GM19455 (cell line): ENCODE measurements at regions not wholly inside any gene's neighbourhood (a gene's known extent, or its start where the extent isn't known, plus 50 kb on each side); places are given as distances from the start of the nearest gene placed in this dataset.
"Not testable (repeated sequence)": the region's sequence is repeated elsewhere in the genome, so short reads cannot be mapped to it uniquely, and the experiment has no call there.

Source experiments
- ATAC-seq: cut with Tn5 transposase; IDR thresholded peaks from one replicate; pipeline ENCODE4 v1.9.1; 2021; ENCODE audit not compliant: unreplicated experiment

GRCh38 chr12:72723732-72724131 lies 451.6 kb downstream of the TRHDE start:
- ATAC-seq, result no peak

GRCh38 chr12:72729451-72730010 lies 457.4 kb downstream of the TRHDE start:
- no peak for ATAC-seq

DNA sequence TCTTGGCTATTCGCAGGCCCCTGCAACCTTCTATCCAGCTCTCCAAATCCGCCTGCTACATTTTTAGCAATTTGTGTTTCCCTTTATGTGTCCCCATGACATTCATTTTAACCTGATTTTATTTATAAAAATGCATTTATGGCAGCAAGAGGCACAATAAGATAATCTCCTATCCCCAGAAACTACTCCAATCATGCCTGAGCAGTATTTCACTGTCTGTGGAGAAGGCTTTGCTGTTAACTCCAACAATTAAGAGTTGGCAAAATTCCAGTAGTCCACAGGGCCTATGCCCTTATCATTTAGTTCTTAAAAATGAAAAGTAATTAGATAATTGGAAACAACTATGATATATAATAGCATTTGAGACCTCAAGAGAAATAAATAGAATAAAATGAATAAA lies 462.4 kb downstream of the TRHDE start:
- ATAC-seq, result no peak

- no peak for ATAC-seq
These were observed 466.6 kb downstream of the TRHDE start for GRCh38 chr12:72738811-72739210.

DNA sequence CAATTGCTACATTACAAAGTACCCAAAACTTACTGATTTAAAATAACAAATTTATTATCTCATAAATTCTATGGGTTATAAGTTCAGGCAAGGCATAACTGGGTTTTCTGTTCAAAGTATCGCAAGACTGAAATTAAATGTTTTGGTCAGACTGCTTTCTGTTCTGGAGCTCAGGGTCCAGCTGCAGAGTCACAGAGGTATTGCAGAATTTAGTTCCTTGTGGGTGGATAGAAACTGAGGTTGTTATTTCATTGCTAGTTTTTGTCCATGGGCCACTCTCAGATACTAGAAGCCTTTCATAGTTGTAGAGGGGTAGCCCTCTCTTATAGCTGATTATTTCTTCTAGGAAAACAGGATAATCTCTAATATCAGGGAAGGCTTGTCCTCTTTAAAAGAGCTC lies 467.9 kb downstream of the TRHDE start:
- no peak for ATAC-seq

GRCh38 chr12:72742568-72742967 lies 470.4 kb downstream of the TRHDE start:
- ATAC-seq, result no peak

DNA sequence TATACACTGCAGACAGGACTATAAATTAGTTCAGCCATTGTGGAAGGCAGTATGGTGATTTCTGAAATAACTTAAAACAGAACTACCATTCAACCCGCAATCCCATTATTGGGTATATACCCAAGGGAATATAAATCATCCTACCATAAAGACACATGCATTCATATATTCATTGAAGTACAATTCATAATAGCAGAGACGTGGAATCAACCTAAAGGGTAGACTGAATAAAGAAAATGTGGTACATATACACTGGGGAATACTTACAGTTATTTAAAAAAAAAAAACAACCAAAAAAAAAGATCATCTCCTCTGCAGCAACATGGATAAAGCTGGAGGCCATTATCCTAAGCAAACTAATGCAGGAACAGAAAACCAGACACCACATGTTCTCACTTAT lies 473.9 kb downstream of the TRHDE start:
- no peak for ATAC-seq

- ATAC-seq, result no peak
These were observed 475.1 kb downstream of the TRHDE start for GRCh38 chr12:72747111-72747849.

DNA sequence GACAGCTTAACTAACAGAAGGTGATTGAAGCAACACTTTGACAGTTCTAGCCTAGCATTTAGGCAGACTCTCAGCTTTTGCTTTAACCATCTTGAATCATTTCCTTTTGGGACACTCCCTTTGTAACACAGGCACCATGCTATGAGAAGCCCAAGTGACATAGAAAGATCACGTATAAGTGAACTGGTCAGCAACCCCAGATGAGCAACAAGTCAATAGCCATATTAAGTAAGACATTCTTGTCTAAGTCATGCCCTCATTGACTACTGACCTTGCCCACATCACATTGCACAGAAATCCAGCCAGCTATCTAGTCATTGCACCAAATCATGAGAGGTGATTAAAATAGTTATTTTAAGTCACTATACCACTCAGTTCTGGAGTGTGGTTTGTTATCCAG lies 476.8 kb downstream of the TRHDE start:
- ATAC-seq, result no peak

DNA sequence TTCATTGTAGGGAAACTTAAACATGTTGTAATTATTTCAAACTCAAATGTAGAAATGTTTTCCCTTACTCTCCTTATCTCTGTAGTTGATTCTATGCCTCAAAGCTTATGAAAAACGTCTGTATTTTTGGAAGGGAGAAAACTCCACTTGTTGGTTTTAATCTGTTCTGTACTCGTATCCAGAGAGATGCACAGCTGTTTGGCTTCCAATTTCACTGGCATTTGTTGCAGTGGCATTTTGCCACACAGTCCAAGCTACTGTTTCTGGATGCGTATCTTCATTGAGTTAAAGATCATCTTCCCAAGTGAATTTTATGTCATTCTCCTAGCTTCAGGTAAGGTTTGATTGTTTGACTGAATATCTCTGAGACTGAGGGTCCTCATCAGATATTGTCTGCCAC lies 481.4 kb downstream of the TRHDE start:
- no peak for ATAC-seq

- ATAC-seq, result not testable (repeated sequence)
These were observed 481.9 kb downstream of the TRHDE start for GRCh38 chr12:72754026-72754425.

DNA sequence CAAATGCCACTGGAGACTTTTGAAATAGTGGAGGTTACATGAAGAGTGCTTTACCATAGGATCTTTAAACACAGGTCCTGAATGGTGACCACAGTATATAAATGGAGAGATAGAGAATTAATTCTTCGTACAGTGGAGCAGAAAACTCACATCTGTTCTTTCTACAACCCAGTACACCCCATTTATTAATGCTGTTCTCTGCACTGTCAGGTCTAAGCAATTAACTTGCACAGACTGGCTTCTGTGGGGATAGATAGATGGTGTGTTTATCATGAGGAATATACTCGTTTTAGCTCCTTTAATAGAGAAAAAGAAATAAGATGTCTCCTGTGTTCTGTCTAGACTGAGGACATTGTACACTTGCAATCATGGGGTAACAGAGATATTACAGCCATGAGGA lies 494.3 kb downstream of the TRHDE start:
- no peak for ATAC-seq

GRCh38 chr12:72774023-72774422 lies 501.9 kb downstream of the TRHDE start:
- no peak for ATAC-seq

DNA sequence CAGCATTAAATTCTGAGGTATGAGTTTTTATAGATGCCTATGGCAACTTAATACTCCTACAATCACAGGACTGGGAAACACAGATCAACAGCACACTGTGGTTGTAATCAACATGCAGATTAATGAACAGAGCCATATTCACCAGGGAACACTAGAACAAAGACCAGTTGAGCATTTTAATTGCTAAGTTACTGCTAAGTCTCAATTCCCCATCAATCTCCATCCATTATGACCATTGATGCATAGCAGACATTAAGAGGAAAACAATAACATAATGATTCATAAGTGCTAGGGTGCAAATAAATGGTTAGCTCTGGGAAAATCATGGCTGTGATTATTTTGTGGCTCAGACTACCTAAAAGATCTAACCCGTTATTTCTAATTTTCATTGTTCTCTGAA lies 505.6 kb downstream of the TRHDE start:
- ATAC-seq, result no peak

DNA sequence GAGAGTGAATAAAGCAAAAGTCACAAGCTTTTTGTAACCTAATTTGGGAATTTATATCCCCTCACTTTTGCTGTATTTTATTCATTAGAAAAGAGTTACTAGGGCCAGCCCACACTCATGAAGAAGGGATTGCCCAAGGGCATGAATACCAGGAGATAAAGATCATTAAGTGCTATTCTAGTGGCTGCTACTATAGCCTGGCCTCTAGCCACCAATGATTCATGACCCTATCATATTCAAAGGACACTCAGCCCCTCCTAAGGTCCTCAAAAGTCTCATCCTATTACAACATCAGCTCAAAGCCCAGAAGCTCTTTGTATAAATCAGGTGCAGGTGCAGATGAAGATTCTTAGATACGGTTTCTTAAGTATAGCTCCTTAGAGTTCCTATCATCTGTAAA lies 518.1 kb downstream of the TRHDE start:
- no peak for ATAC-seq

GRCh38 chr12:72792889-72793288 lies 520.7 kb downstream of the TRHDE start:
- no peak for ATAC-seq

DNA sequence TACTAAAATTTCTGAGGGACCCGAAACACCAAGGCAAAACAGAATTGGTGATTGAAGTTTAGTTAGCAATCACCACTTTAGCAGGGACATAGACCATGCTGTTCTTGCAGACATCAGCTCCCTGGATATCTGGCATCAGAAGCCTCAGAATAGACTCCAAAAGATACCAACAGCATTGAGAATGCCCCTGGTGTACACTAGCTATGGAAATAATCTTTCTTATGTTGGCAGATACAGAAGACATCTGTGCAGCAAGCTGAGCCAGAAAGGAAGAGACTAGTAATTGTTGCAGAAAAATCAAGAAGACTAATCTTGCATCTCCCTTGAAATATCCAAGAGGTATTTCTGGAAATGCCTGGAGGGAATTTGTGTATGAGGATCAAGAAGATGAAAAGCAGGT lies 521.6 kb downstream of the TRHDE start:
- no peak for ATAC-seq

GRCh38 chr12:72815421-72815820 lies 543.3 kb downstream of the TRHDE start:
- ATAC-seq, result no peak

DNA sequence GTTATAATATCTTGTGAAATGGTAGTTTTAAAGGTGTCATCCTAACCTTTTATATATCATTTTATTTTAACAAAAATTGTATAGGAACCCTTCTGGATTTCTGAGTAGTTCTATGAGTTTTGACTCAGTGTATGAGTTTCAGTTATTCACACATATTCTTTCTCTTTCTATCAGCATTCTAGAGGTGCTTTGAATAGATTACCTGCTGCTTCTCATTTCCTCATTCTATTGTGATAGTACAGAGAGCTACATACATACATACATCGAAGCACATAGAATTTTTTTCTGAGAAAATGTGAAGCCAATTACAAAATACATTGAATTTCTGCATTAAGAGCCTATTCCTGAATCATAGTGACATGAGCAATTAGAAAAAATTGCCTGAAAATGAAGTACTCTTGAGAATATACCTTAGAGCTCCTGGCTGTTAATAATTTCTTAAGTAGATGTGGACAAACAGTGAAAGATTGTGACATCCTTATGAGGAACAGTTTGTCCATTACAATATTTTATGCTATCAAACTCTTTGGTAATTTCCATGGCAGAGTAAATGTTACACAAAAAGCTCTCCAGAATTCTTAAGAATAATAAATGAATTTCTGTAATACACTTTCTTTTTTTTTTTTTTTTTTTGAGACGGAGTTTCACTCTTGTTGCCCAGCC lies 556.6 kb downstream of the TRHDE start:
- ATAC-seq, result no peak

DNA sequence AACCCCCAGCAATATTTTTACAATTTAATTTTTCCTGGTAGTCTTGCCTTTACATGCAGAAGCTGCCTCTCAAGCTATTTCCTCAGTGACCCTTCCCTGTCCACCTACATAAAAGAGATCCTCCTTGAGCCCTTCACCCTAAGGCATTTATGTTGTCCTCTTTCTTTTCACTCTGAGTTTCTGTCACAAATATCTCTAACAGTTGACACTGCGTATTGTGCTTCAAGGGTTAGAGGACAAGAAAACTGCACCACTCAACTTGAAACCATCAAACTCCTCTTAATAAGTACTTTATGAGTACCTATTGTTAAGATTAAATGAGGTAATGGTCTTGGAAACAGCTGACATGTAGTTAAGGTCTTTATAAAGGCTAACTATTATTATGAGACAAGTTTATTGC lies 557.7 kb downstream of the TRHDE start:
- ATAC-seq, result no peak

GRCh38 chr12:72832024-72832423 lies 559.9 kb downstream of the TRHDE start:
- no peak for ATAC-seq

- no peak for ATAC-seq
These were observed 564.0 kb downstream of the TRHDE start for GRCh38 chr12:72836194-72836593.
